T-helper 1 cell treated with Interleukin-12 subunit alpha and Interleukin-12 subunit beta and Interleukin-4 antibody, amounts not matched to agents 30 μg/mL and 1 μg/mL, for 36 hours (primary cell): ENCODE measurements at regions not wholly inside any gene's neighbourhood (a gene's known extent, or its start where the extent isn't known, plus 50 kb on each side); places are given as distances from the start of the nearest gene placed in this dataset.

ENCODE experiments used
- H3K27ac Mint-ChIP-seq: one replicate; pipeline ENCODE4 v1.8.0; 2021; ENCODE audit warnings: mild to moderate bottlenecking, mixed read lengths
- H3K27me3 Mint-ChIP-seq: one replicate; pipeline ENCODE4 v1.8.0; 2021; ENCODE audit warnings: low read depth, mixed read lengths
- H3K36me3 Mint-ChIP-seq: one replicate; pipeline ENCODE4 v1.8.0; 2021; ENCODE audit warnings: low read depth, mixed read lengths
- H3K4me1 Mint-ChIP-seq: one replicate; pipeline ENCODE4 v1.8.0; 2021; ENCODE audit warnings: low read depth, mixed read lengths
- H3K4me3 Mint-ChIP-seq: one replicate; pipeline ENCODE4 v1.8.0; 2021; ENCODE audit warnings: mild to moderate bottlenecking, moderate library complexity, mixed read lengths
- H3K9me3 Mint-ChIP-seq: one replicate; pipeline ENCODE4 v1.8.0; 2021; ENCODE audit warnings: mixed read lengths

DNA sequence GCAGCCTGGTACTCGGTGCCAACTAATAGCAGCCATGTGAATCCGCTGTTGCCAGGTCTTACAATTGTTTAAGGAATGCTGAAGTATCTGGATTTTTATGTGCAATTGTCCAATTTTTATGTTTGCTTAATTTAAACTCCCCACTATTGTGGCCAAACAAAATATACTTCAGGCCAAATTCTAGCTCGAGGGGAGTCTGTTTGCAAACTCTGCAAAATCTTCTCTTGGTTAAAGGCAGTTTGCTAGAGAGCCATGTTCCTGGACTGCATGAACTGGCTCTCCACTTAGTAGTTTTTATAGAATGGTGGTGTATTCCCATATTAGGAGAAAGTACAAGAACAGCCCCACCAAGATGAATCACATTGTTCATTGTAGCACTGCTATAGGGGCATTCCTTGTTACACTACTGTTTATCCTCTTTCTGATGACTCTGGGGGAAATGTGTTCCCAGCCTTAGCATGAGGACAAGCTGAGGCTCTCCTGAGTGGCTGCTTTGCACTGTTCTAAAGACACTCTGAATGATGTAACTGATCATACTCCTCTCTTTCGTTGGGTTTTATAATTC, 178.0 kb upstream of the GLI3 start:
- H3K36me3 Mint-ChIP-seq: no peaks in the 10 kb centered on the region
- H3K27ac Mint-ChIP-seq: no peak overlapping the region
- no peaks in the 10 kb centered on the region for H3K9me3 Mint-ChIP-seq
- H3K4me1 Mint-ChIP-seq: no peaks in the 10 kb centered on the region
- H3K27me3 Mint-ChIP-seq: no peaks in the 10 kb centered on the region
- H3K4me3 Mint-ChIP-seq: no peak overlapping the region

DNA sequence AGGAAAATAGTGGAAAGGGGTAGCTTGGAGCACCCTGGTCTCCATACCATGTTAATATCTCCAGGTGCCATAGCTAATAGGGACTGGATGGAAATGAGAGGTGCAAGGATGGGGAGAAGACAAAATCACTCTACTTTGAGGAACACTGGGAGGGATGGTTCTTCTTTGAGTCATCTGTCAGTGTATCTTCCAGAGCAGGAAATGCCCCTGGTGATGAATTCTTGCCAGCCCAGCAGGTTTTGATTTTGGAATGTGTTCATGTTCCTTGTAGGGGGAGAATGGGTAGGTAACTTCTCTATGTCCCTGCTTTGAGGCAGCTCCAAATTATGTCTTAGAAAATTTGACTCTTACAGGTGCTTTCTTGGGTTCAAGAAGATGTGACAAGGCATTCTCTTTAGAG, 177.0 kb upstream of the GLI3 start:
- H3K4me3 Mint-ChIP-seq: no peak overlapping the region
- H3K9me3 Mint-ChIP-seq: no peaks in the 10 kb centered on the region
- H3K4me1 Mint-ChIP-seq: no peaks in the 10 kb centered on the region
- H3K27me3 Mint-ChIP-seq: no peaks in the 10 kb centered on the region
- H3K27ac Mint-ChIP-seq: no peak overlapping the region
- H3K36me3 Mint-ChIP-seq: no peaks in the 10 kb centered on the region

DNA sequence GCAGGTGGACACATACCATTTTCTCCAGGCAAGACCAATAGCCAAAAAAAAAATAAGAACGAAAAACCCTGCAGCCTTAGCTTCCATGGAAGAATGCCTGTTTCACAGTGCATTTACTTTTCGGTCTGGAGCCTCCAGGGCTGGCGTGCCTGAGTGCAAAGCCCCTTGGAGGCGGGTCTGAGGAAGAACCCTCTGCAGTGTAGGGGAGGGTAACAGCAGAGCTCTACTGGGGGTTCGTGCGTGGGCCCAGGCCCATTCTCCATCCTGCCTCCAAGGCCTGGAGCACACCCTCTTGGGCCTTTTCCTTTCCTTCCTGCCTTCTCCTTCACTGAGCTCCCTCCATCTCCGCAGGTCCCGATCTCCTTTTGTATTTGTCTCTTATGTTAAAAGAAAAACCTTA, 172.3 kb upstream of the GLI3 start:
- no peaks in the 10 kb centered on the region for H3K36me3 Mint-ChIP-seq
- H3K27me3 Mint-ChIP-seq: no peaks in the 10 kb centered on the region
- H3K4me3 Mint-ChIP-seq: no peak overlapping the region
- H3K9me3 Mint-ChIP-seq: no peaks in the 10 kb centered on the region
- H3K27ac Mint-ChIP-seq: no peak overlapping the region
- no peaks in the 10 kb centered on the region for H3K4me1 Mint-ChIP-seq

DNA sequence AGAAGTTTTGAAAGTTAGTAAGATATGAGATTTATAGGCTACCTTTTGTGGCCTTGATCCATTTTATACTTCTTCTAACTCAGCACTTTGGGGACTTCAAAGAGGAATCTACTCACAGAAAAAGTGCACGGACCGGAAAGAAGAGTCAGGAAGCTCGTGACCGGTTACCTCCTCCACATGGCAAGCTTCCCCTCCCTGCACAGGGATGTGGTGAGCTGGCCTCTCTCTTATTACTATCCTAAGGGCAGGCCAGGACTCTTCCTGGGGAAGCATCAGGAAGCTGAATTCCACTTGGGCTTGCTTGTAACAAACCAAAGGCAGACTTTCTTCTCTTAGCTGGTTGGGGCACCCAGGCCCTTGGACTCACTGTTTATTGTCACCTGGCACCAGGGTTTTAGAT, 170.8 kb upstream of the GLI3 start:
- no peaks in the 10 kb centered on the region for H3K27me3 Mint-ChIP-seq
- no peaks in the 10 kb centered on the region for H3K4me1 Mint-ChIP-seq
- no peak overlapping the region for H3K27ac Mint-ChIP-seq
- no peaks in the 10 kb centered on the region for H3K9me3 Mint-ChIP-seq
- H3K36me3 Mint-ChIP-seq: no peaks in the 10 kb centered on the region
- H3K4me3 Mint-ChIP-seq: no peak overlapping the region

DNA sequence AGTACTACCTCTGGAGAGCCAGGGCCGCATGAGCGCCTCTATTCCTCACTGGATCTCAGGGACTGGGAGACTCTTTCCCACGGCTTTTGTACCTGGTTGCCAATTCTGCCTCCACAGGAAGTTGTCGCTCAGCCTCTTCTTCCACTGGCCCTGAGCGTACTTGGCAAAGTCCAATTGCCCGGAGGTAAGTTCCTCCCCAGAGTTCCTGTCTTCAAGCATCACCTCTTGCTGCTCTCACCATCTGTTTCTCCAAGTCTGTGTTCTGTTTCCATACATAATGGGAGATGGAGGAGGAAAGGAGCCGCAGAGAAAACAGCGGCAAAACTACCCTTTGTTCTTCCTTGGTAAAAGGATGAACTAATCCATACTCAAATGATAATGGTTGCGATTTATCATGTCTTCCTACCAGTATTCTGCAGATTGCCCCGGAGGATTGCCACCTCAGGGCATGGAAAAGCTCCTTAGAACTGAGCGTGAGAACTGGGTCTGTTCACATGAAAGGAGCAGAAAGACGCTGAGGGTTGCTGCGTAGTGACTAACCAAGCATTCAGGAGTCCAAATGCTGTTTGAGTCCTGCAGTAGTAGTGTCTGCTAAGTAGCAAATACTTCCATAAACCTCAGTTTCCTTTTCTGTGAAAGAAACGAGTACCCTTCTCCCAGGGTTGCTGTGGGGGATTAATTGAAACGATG, 170.2 kb upstream of the GLI3 start:
- no peaks in the 10 kb centered on the region for H3K36me3 Mint-ChIP-seq
- H3K9me3 Mint-ChIP-seq: no peaks in the 10 kb centered on the region
- no peak overlapping the region for H3K4me3 Mint-ChIP-seq
- no peak overlapping the region for H3K27ac Mint-ChIP-seq
- no peaks in the 10 kb centered on the region for H3K4me1 Mint-ChIP-seq
- no peaks in the 10 kb centered on the region for H3K27me3 Mint-ChIP-seq

DNA sequence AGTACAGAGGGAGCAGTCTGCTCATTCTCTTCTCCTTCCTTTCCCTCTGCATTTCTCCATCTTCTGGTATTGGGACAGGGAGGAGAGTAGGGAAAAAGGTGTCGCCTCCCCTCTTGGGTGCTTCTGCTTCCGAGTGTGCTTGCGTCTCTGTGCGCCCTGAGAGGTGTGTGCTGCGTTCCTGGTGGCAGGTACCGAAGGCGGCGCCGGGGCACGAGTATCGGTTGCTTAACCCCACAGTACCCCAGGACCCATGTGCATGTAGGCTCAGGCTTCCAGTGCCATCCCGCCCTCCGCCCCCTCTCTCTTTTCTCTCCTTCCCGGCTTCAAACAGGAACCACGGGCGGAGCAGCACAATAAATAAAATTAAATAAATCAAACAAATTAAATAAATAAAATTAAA, 169.3 kb upstream of the GLI3 start:
- no peaks in the 10 kb centered on the region for H3K27me3 Mint-ChIP-seq
- no peaks in the 10 kb centered on the region for H3K9me3 Mint-ChIP-seq
- H3K4me3 Mint-ChIP-seq: no peak overlapping the region
- H3K27ac Mint-ChIP-seq: no peak overlapping the region
- no peaks in the 10 kb centered on the region for H3K4me1 Mint-ChIP-seq
- no peaks in the 10 kb centered on the region for H3K36me3 Mint-ChIP-seq

DNA sequence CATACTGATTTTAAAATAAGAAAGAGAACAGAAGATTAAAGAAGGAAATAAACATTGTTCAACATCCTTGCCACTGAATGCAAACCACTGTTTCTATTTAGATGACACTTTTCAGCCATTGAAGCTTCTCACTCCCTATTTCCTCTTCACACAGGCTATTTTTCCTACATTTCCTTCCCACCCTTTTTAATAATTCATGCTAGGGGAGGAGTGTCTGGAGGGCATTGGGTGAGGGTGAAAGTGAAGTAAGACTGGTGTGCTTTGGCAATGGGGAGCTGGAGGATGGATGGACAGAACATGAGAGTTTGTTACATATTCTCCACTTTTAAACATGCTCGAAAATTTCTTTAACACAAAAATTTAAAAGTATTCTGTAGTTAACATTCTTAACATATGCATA, 168.8 kb upstream of the GLI3 start:
- Mint-ChIP-seq H3K4me1 (no peaks in the 10 kb centered on the region), H3K36me3 (no peaks in the 10 kb centered on the region), H3K9me3 (no peaks in the 10 kb centered on the region), H3K4me3 (no peak overlapping the region), H3K27me3 (no peaks in the 10 kb centered on the region), H3K27ac (no peak overlapping the region)

DNA sequence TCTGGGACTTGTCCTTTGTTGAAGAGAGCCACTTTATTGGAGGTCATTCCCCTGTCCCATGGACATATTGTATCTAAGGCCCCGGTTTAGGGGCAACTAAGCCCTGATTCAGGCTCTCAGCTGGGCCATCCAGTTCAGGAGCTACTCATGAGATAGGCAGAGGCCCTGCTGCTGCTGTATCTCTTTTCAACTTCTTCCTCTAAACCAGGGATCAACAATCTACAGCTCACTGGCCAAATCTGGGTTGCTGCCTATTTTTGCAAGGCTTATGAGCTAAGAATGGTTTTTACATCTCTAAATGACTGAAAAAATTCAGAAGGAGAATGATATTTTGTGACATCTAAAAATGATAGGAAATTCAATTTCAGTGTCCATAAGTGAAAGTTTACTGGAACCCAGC, 166.8 kb upstream of the GLI3 start:
- H3K36me3 Mint-ChIP-seq: no peaks in the 10 kb centered on the region
- no peaks in the 10 kb centered on the region for H3K27me3 Mint-ChIP-seq
- H3K4me1 Mint-ChIP-seq: no peaks in the 10 kb centered on the region
- H3K9me3 Mint-ChIP-seq: no peaks in the 10 kb centered on the region
- H3K27ac Mint-ChIP-seq: no peak overlapping the region
- no peak overlapping the region for H3K4me3 Mint-ChIP-seq

DNA sequence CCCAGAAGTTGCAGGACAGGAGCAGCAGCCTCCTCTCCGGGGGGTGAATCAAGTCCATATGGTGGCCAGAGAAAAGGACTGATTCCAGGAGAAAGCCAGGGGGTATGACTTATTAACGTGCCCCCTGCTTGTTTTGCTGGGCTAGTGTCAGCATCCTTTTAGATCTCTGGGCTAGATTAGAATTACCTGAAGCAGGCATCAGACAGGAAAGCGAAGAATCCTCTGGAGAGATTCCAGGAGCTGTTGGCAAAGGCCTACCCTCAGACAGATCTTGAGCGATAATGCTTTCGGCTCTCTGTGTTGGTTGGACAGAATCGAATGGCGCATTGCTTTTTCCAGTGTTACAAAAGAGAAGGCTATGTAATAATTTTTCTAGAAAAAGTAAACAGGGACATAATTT, 164.0 kb upstream of the GLI3 start:
- Mint-ChIP-seq H3K4me1 (no peaks in the 10 kb centered on the region), H3K4me3 (no peak overlapping the region), H3K27ac (no peak overlapping the region), H3K27me3 (no peaks in the 10 kb centered on the region), H3K36me3 (no peaks in the 10 kb centered on the region), H3K9me3 (no peaks in the 10 kb centered on the region)

DNA sequence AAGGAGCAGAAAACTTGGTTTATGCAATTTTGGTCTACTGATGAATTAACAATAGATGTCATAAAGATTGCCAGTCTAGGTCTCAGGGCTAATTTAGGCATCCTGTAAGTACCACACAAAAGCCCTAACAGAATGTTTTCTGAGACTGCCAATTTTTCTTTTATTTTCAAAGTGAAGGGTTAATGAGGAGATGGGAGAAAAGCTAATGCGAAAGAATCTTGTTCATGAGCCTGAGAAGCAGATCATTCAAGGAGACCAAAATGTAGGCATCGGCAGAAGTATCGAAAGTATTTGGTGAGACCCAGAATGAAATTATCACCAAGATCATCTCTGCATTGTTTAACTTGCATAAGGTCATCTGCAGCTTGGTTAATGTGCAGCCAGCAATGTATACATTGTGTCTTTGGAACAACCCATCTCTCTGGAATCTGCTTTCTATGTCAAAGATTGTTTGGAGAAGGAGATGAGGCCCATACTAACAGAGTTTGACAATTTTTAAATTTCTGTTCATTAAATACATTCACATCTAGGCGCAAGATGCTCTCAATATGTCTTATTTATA, 163.3 kb upstream of the GLI3 start:
- no peaks in the 10 kb centered on the region for H3K4me1 Mint-ChIP-seq
- no peaks in the 10 kb centered on the region for H3K9me3 Mint-ChIP-seq
- no peaks in the 10 kb centered on the region for H3K27me3 Mint-ChIP-seq
- no peak overlapping the region for H3K27ac Mint-ChIP-seq
- H3K4me3 Mint-ChIP-seq: no peak overlapping the region
- no peaks in the 10 kb centered on the region for H3K36me3 Mint-ChIP-seq

DNA sequence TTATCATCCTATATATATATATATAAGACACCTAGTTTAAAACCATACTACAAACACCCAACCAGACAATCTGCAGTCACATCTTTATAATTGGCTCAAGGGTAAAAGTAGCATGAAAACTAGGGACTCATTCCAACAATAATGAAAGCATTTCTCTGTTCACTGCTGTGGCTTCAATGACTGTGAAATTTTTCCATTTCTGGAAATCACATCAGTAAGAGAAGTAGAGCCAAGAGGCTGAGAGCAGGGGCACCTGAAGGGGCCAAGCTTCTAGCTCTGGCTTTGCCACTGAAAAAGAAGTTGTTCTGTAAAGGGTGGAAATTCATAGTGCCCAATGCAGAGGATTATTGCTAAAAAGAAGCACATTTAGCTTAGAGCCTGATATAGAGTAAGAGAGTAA, 158.6 kb upstream of the GLI3 start:
- Mint-ChIP-seq H3K4me3 (no peak overlapping the region), H3K4me1 (no peaks in the 10 kb centered on the region), H3K36me3 (no peaks in the 10 kb centered on the region), H3K9me3 (no peaks in the 10 kb centered on the region), H3K27ac (no peak overlapping the region), H3K27me3 (peaks cover 4% of the 10 kb centered on the region)

DNA sequence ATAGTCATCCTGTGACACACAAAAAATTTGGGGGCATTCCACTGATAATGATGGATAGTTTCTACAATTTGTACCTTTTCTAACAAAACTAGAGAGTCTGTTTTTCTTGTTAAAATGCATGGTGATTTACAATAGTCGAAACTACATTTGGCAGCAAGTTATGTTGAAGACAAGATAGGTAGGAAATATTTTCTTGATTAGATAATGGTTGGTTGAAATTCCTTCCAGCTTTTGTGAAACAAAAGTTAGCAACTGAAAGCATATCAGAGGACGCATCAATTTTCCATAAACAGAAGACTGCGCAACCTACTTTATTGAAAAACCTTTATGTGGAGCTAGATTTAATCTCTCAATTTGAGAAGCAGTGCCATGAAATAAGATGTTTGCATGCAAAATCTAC, 155.8 kb upstream of the GLI3 start:
- Mint-ChIP-seq H3K4me1 (no peaks in the 10 kb centered on the region), H3K27ac (no peak overlapping the region), H3K4me3 (no peak overlapping the region), H3K9me3 (no peaks in the 10 kb centered on the region), H3K27me3 (peaks cover 4% of the 10 kb centered on the region), H3K36me3 (no peaks in the 10 kb centered on the region)

DNA sequence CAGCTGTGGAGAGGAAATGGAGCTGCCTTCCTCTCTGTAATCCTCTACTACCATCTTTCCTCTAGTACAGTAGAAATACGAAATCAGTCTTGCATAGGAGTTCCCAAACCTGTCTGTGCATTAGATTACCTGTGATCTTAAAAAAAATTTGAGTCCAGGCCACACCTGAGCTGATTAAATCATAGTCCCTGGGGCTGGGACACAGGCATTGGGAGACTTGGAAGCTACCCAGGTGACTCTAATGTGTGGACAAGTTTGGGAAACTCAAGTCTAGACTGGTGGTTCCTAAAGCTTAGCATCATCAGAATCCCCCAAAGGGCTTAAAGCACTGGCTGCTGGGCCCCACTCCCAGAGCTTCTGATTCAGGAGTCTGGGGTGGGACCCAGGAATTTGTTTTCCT, 152.7 kb upstream of the GLI3 start:
- Mint-ChIP-seq H3K36me3 (no peaks in the 10 kb centered on the region), H3K9me3 (no peaks in the 10 kb centered on the region), H3K27ac (no peak overlapping the region), H3K4me3 (no peak overlapping the region), H3K4me1 (no peaks in the 10 kb centered on the region), H3K27me3 (peaks cover 1% of the 10 kb centered on the region)

DNA sequence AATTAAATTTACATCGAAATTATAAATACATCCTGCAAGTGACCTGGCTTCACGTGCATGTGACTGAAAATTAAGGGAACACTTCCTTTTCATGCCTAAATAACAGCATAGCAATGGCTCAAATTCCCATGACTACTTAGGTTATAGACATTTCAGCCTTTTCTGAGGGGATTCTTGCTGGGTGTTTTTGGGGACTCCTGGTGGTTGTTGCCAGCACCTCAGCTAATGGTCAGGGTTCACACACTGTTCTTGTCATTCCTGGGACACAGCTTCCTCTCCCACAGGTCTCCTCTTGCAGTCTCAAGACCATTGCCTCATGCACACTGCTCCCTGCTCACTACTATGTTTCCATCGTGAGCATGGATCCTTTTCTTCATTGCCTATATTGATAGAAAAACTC, 148.9 kb upstream of the GLI3 start:
- H3K27me3 Mint-ChIP-seq: no peaks in the 10 kb centered on the region
- H3K4me1 Mint-ChIP-seq: no peaks in the 10 kb centered on the region
- no peaks in the 10 kb centered on the region for H3K36me3 Mint-ChIP-seq
- no peaks in the 10 kb centered on the region for H3K9me3 Mint-ChIP-seq
- H3K4me3 Mint-ChIP-seq: no peak overlapping the region
- H3K27ac Mint-ChIP-seq: no peak overlapping the region

DNA sequence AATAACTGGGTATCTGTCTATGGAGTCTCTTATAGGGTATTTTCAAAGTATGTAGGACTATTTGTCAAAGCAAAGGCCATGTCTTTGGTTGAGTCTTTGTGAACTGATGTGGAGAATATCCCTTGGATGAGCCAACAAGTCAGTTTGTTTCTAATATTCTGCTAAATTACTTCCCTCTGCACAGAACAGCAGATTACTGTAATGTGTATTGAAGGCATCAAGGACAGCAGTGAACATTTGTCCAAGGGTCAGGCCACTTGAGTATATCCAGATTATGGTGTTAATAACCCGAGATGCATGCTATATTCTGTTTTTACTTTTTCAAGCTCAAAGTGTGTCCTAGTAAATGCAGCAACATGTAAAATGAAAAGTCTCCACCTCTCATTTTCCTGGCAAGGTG, 144.2 kb upstream of the GLI3 start:
- Mint-ChIP-seq H3K4me3 (no peak overlapping the region), H3K4me1 (no peaks in the 10 kb centered on the region), H3K27ac (no peak overlapping the region), H3K36me3 (no peaks in the 10 kb centered on the region), H3K27me3 (no peaks in the 10 kb centered on the region), H3K9me3 (no peaks in the 10 kb centered on the region)
